Caco-2 (cell line): ENCODE measurements at regions not wholly inside any gene's neighbourhood (a gene's known extent, or its start where the extent isn't known, plus 50 kb on each side); places are given as distances from the start of the nearest gene placed in this dataset.

Experiments used
- BruUV-seq: library from RNA; stranded (reverse); fragments of 400-500 nt; replicated peaks from 2 replicates; lab custom pipeline; 2021; lab: Mats Ljungman, UMichigan
- CTCF ChIA-PET: fragments of 300-600 bp; sonication (Branson Sonifier 250); formaldehyde crosslinking; loops from one replicate; lab custom pipeline; 2022; ENCODE audit warnings: antibody characterized with exemption; lab: Charles Lee
- POLR2A ChIA-PET: fragments of 300-600 bp; sonication (Branson Sonifier 250); formaldehyde crosslinking; loops from one replicate; lab custom pipeline; 2022; ENCODE audit warnings: antibody characterized with exemption; lab: Charles Lee
- DNase-seq, 2 experiments: peaks; one replicate each; pipeline versions ENCODE4 v3.0.0 to v3.0.0-alpha.2; 2020 to 2022
- H3K27me3 ChIP-seq: replicated peaks from 2 replicates; pipeline ENCODE4 v1.6.0; 2011; ENCODE audit warnings: low read length; ENCODE audit not compliant: control insufficient read depth, insufficient read depth
- H3K36me3 ChIP-seq: 2 replicates; pipeline ENCODE4 v1.5.1; 2011; ENCODE audit warnings: low read length; ENCODE audit not compliant: control insufficient read depth, insufficient read depth
- H3K4me1 ChIP-seq: fragments of 250-450 bp; sonication (Bioruptor Pico); 2 replicates; pipeline ENCODE4 v1.5.1; 2020; ENCODE audit warnings: mild to moderate bottlenecking
- H3K4me3 ChIP-seq: 2 replicates; pipeline ENCODE4 v1.5.1; 2011; ENCODE audit warnings: low read depth, mild to moderate bottlenecking, control low read depth, low read length
- H3K9me3 ChIP-seq: fragments of 250-450 bp; sonication (Bioruptor Pico); 2 replicates; pipeline ENCODE4 v1.5.1; 2020; ENCODE audit warnings: mild to moderate bottlenecking, moderate library complexity
- H3K27ac Mint-ChIP-seq: one replicate; pipeline ENCODE4 v1.8.0; 2022; ENCODE audit warnings: mixed read lengths; ENCODE audit not compliant: unreplicated experiment
- H3K27me3 Mint-ChIP-seq: one replicate; pipeline ENCODE4 v1.8.0; 2022; ENCODE audit warnings: mixed read lengths; ENCODE audit not compliant: insufficient read depth, unreplicated experiment
- H3K36me3 Mint-ChIP-seq: one replicate; pipeline ENCODE4 v1.8.0; 2022; ENCODE audit warnings: mild to moderate bottlenecking, mixed read lengths; ENCODE audit not compliant: insufficient read depth, unreplicated experiment
- H3K4me1 Mint-ChIP-seq: one replicate; pipeline ENCODE4 v1.8.0; 2022; ENCODE audit warnings: low read depth, mixed read lengths; ENCODE audit not compliant: unreplicated experiment
- H3K4me3 Mint-ChIP-seq: one replicate; pipeline ENCODE4 v1.8.0; 2022; ENCODE audit warnings: mild to moderate bottlenecking, moderate library complexity, mixed read lengths; ENCODE audit not compliant: unreplicated experiment
- H3K9me3 Mint-ChIP-seq: one replicate; pipeline ENCODE4 v1.8.0; 2022; ENCODE audit warnings: mixed read lengths; ENCODE audit not compliant: unreplicated experiment
- CTCF ChIP-seq, 2 experiments: fragments of 200-600 bp in 1 of 2; IDR thresholded peaks; 1 replicate in 1 of 2; 2 replicates in 1 of 2; pipeline versions ENCODE4 v1.5.1 to v1.8.0; 2011 to 2022; ENCODE audit warnings: antibody characterized with exemption in 1 of 2, control low read depth in 1 of 2, inconsistent platforms in 1 of 2, low read depth in 1 of 2, low read length in 1 of 2, mild to moderate bottlenecking in 1 of 2, moderate library complexity in 1 of 2; ENCODE audit not compliant: insufficient read depth in 1 of 2, severe bottlenecking in 1 of 2, unreplicated experiment in 1 of 2
- intact Hi-C: fragments of 100-400 bp; cut with micrococcal nuclease; formaldehyde crosslinking; loops from one replicate; pipeline ENCODE4 v1.10.0; 2022; ENCODE audit not compliant: unreplicated experiment

- no peak for DNase-seq
- no peak overlapping the region for H3K4me3 ChIP-seq
- no peaks in the 10 kb centered on the region for H3K4me1 Mint-ChIP-seq
- H3K27me3 Mint-ChIP-seq: peaks cover 11% of the 10 kb centered on the region
- no peaks in the 10 kb centered on the region for H3K36me3 Mint-ChIP-seq
- no peaks in the 10 kb centered on the region for H3K36me3 ChIP-seq
- ChIA-PET POLR2A (no interaction called here), CTCF (no interaction called here)
- H3K27ac Mint-ChIP-seq: no peak overlapping the region
- H3K9me3 Mint-ChIP-seq: no peaks in the 10 kb centered on the region
- no peak overlapping the region for H3K4me3 Mint-ChIP-seq
- no peaks in the 10 kb centered on the region for H3K9me3 ChIP-seq
- BruUV-seq: no TSS peak
- H3K27me3 ChIP-seq: no peaks in the 10 kb centered on the region
- no peaks in the 10 kb centered on the region for H3K4me1 ChIP-seq
- intact Hi-C loops: no loop called here
- no peak for TF ChIP-seq CTCF (IDR thresholded peaks at IDR 0.05; ENCODE audit: insufficient read depth in 1 of 2, low read depth in 1 of 2, low read length in 1 of 2, severe bottlenecking in 1 of 2, unreplicated experiment in 1 of 2)
These were observed 59.9 kb downstream of the MINAR1 start for GRCh38 chr15:79492065-79492464.

GRCh38 chr15:79494384-79494909 is 62.3 kb downstream of the MINAR1 start:
- H3K27me3 Mint-ChIP-seq: peaks cover 8% of the 10 kb centered on the region
- CTCF ChIA-PET: no interaction called here
- no peaks in the 10 kb centered on the region for H3K9me3 Mint-ChIP-seq
- POLR2A ChIA-PET: no interaction called here
- no peaks in the 10 kb centered on the region for H3K4me1 Mint-ChIP-seq
- Histone ChIP-seq H3K36me3 (no peaks in the 10 kb centered on the region), H3K9me3 (no peaks in the 10 kb centered on the region), H3K4me3 (no peak overlapping the region), H3K4me1 (no peaks in the 10 kb centered on the region), H3K27me3 (no peaks in the 10 kb centered on the region)
- no TSS peak for BruUV-seq
- H3K4me3 Mint-ChIP-seq: no peak overlapping the region
- no peak overlapping the region for H3K27ac Mint-ChIP-seq
- H3K36me3 Mint-ChIP-seq: no peaks in the 10 kb centered on the region
- no peak for DNase-seq
- intact Hi-C loops: no loop called here
- no peak for TF ChIP-seq CTCF (IDR thresholded peaks at IDR 0.05; ENCODE audit: insufficient read depth in 1 of 2, low read depth in 1 of 2, low read length in 1 of 2, severe bottlenecking in 1 of 2, unreplicated experiment in 1 of 2)

DNA sequence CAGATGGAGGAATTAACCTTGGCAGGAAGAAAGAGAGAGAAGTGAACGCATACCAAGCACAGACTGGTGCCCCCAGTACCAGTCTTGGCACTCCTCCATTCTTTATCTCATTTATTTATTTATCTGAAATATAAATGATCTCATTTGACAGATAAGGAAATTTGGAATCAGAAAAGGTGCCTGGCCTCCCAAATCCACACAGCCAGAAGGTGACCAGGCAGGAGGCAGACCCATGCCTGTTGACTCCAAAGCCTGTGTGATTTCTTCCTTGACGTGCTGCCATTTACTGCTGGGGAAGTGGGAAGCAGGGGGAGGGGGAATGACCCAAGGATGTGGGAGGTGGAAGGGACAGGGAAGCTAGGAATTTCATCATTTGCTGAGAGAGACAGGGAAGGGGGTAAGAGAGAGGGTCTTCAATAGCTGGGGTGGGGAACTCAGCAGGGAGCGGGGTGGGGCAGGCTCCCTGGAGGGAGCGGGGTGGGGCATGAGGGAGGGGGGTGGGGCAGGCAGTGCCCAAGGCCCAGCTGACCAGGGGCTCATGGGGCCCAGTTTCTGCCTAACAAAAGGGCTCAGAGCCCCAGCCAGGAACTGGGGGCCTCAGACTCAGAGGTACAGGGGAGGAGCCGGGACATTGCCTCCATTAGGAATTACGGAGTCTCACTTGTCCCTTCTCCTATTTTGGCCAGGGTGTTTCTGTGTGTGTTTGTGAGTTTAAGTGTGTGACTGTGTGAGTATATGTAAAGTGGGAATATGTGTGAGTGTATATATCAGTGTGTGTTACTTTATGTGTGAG is 63.0 kb downstream of the MINAR1 start:
- TF ChIP-seq CTCF (IDR thresholded peaks at IDR 0.05; ENCODE audit: insufficient read depth in 1 of 2, low read depth in 1 of 2, low read length in 1 of 2, severe bottlenecking in 1 of 2, unreplicated experiment in 1 of 2): no peak
- H3K27me3 ChIP-seq: no peaks in the 10 kb centered on the region
- Mint-ChIP-seq H3K27ac (no peak overlapping the region), H3K9me3 (no peaks in the 10 kb centered on the region), H3K27me3 (peaks cover 8% of the 10 kb centered on the region), H3K4me1 (no peaks in the 10 kb centered on the region), H3K4me3 (no peak overlapping the region), H3K36me3 (no peaks in the 10 kb centered on the region)
- no TSS peak for BruUV-seq
- no peaks in the 10 kb centered on the region for H3K9me3 ChIP-seq
- no peaks in the 10 kb centered on the region for H3K36me3 ChIP-seq
- H3K4me3 ChIP-seq: no peak overlapping the region
- DNase-seq: no peak
- ChIA-PET CTCF (no interaction called here), POLR2A (no interaction called here)
- intact Hi-C loops: no loop called here
- no peaks in the 10 kb centered on the region for H3K4me1 ChIP-seq
